HCT116 (cell line): ENCODE measurements at regions not wholly inside any gene's neighbourhood (a gene's known extent, or its start where the extent isn't known, plus 50 kb on each side); places are given as distances from the start of the nearest gene placed in this dataset.

Source experiments
- ATAC-seq: fragments of 200-7000 bp; cut with Tn5 transposase; 2 replicates; pipeline ENCODE4 v1.9.1; 2020; ENCODE audit warnings: mild to moderate bottlenecking, moderate library complexity
- BruUV-seq: library from RNA; stranded (reverse); fragments of 400-500 nt; replicated peaks from 2 replicates; lab custom pipeline; 2021; lab: Mats Ljungman, UMichigan
- CTCF ChIA-PET: fragments of 300-600 bp; sonication (Branson Sonifier 250); formaldehyde crosslinking; loops from one replicate; lab custom pipeline; 2021; ENCODE audit warnings: antibody characterized with exemption; lab: Charles Lee
- POLR2A ChIA-PET: fragments of 300-600, 350-600 bp; sonication (Branson Sonifier 250); formaldehyde crosslinking; loops from one replicate; lab custom pipeline; 2021; ENCODE audit warnings: antibody characterized with exemption; lab: Charles Lee
- RAD21 ChIA-PET, 2 experiments: fragments of 300-600 bp; sonication (Branson Sonifier 250); formaldehyde crosslinking; loops; one replicate each; lab custom pipeline; 2023; ENCODE audit warnings: low total read pairs in 2 of 2; ENCODE audit not compliant: uncharacterized antibody in 2 of 2, unreplicated experiment in 2 of 2, low non-redundant PET in 1 of 2; lab: Charles Lee
- DNase-seq: peaks from one replicate; pipeline ENCODE4 v3.0.0-alpha.2; 2010; ENCODE audit warnings: low read depth, low spot score
- H2AFZ ChIP-seq: fragments of 200-600 bp; shearing (Covaris generic), sonication (generic); 2 replicates; pipeline ENCODE4 v1.6.1; 2017; ENCODE audit warnings: low read depth, mixed run types, mixed read lengths, antibody characterized with exemption, low read length; ENCODE audit not compliant: poor library complexity, severe bottlenecking
- H3K27ac ChIP-seq: 2 replicates; pipeline ENCODE4 v1.5.1; 2012; ENCODE audit warnings: low read depth, low read length
- H3K27me3 ChIP-seq: fragments of 200-600 bp; sonication (generic); 2 replicates; pipeline ENCODE4 v1.6.1; 2016; ENCODE audit warnings: mixed run types, low read length, mixed read lengths; ENCODE audit not compliant: insufficient read depth
- H3K36me3 ChIP-seq, 2 experiments: fragments of 200-500 bp in 1 of 2; fragments of 200-600 bp in 1 of 2; sonication (Bioruptor generic) in 1 of 2; sonication (generic) in 1 of 2; 2 replicates each; pipeline versions ENCODE4 v1.5.1 to v1.6.1; 2014 to 2016; ENCODE audit warnings: low read length in 2 of 2, inconsistent platforms in 1 of 2, mixed read lengths in 1 of 2, mixed run types in 1 of 2; ENCODE audit not compliant: insufficient read depth in 2 of 2, control insufficient read depth in 1 of 2
- H3K4me1 ChIP-seq, 2 experiments: fragments of 200-600 bp in 1 of 2; sonication (generic) in 1 of 2; 2 replicates each; pipeline versions ENCODE4 v1.5.1 to v1.6.1; 2012 to 2017; ENCODE audit warnings: low read length in 2 of 2, inconsistent platforms in 1 of 2, mild to moderate bottlenecking in 1 of 2, mixed read lengths in 1 of 2, mixed run types in 1 of 2, moderate library complexity in 1 of 2; ENCODE audit not compliant: insufficient read depth in 2 of 2, control insufficient read depth in 1 of 2
- H3K4me2 ChIP-seq: fragments of 200-600 bp; sonication (generic); 2 replicates; pipeline ENCODE4 v1.6.1; 2017; ENCODE audit warnings: mixed run types, low read length, mixed read lengths
- H3K4me3 ChIP-seq, 2 experiments: fragments of 200-600 bp in 1 of 2; sonication (generic) in 1 of 2; replicated peaks in 1 of 2; 2 replicates each; pipeline ENCODE4 v1.5.1; 2011 to 2016; ENCODE audit warnings: low read length in 2 of 2, control low read depth in 1 of 2, low read depth in 1 of 2, mild to moderate bottlenecking in 1 of 2, mixed read lengths in 1 of 2, mixed run types in 1 of 2
- H3K79me2 ChIP-seq: fragments of 200-600 bp; sonication (generic); 2 replicates; pipeline ENCODE4 v1.6.1; 2017; ENCODE audit warnings: mild to moderate bottlenecking, mixed run types, low read length, moderate library complexity, mixed read lengths; ENCODE audit not compliant: insufficient read depth
- H3K9ac ChIP-seq: fragments of 200-600 bp; sonication (generic); 2 replicates; pipeline ENCODE4 v1.6.1; 2016; ENCODE audit warnings: low read length, mixed read lengths
- H3K9me2 ChIP-seq: fragments of 200-600 bp; sonication (generic), shearing (Covaris generic); 2 replicates; pipeline ENCODE4 v1.6.1; 2017; ENCODE audit warnings: mixed run types, mild to moderate bottlenecking, moderate library complexity; ENCODE audit not compliant: insufficient read depth
- H3K9me3 ChIP-seq, 2 experiments: fragments of 200-500 bp in 1 of 2; fragments of 200-600 bp in 1 of 2; sonication (Bioruptor generic) in 1 of 2; sonication (generic) in 1 of 2; 2 replicates each; pipeline ENCODE4 v1.6.1; 2014 to 2017; ENCODE audit warnings: low read length in 2 of 2, mixed read lengths in 2 of 2, inconsistent platforms in 1 of 2, low read depth in 1 of 2, mild to moderate bottlenecking in 1 of 2, mixed run types in 1 of 2, moderate library complexity in 1 of 2; ENCODE audit not compliant: control insufficient read depth in 1 of 2, insufficient read depth in 1 of 2
- H4K20me1 ChIP-seq: fragments of 200-600 bp; sonication (generic), shearing (Covaris generic); 2 replicates; pipeline ENCODE4 v1.6.1; 2017; ENCODE audit warnings: mixed run types, mild to moderate bottlenecking, moderate library complexity; ENCODE audit not compliant: insufficient read depth
- CBX3 ChIP-seq: IDR thresholded peaks from 2 replicates; pipeline ENCODE4 v1.6.1; 2012; ENCODE audit warnings: low read depth
- FOSL1 ChIP-seq: IDR thresholded peaks from 2 replicates; pipeline ENCODE4 v1.6.1; 2012; ENCODE audit warnings: low read depth
- JUND ChIP-seq: IDR thresholded peaks from 2 replicates; pipeline ENCODE4 v1.6.1; 2012
- MAX ChIP-seq: IDR thresholded peaks from 2 replicates; pipeline ENCODE4 v1.6.1; 2012
- POLR2AphosphoS5 ChIP-seq: IDR thresholded peaks from 2 replicates; pipeline ENCODE4 v1.6.1; 2011; ENCODE audit warnings: mild to moderate bottlenecking, low read depth, low read length, moderate library complexity
- RAD21 ChIP-seq: IDR thresholded peaks from 2 replicates; pipeline ENCODE4 v1.6.1; 2012; ENCODE audit warnings: low read depth, mild to moderate bottlenecking
- REST ChIP-seq: IDR thresholded peaks from 2 replicates; pipeline ENCODE4 v1.6.1; 2012; ENCODE audit warnings: low read depth
- SIN3A ChIP-seq: IDR thresholded peaks from 2 replicates; pipeline ENCODE4 v1.6.1; 2012; ENCODE audit warnings: low read depth
- SRF ChIP-seq: IDR thresholded peaks from 2 replicates; pipeline ENCODE4 v1.6.1; 2012; ENCODE audit warnings: low read depth
- TCF7L2 ChIP-seq: IDR thresholded peaks from 2 replicates; pipeline ENCODE4 v1.7.0; 2011; ENCODE audit warnings: borderline replicate concordance, inconsistent platforms; ENCODE audit not compliant: insufficient read depth, insufficient read length; ENCODE audit errors: extremely low read depth
- intact Hi-C: fragments of 100-400 bp; cut with micrococcal nuclease; formaldehyde crosslinking; loops from 2 replicates; pipeline ENCODE4 v1.10.0; 2022
- TF ChIP-seq, protein P1 (sequence below): IDR thresholded peaks from 2 replicates; pipeline ENCODE4 v1.6.1; 2011; ENCODE audit warnings: mild to moderate bottlenecking, low read length, moderate library complexity; ENCODE audit not compliant: insufficient replicate concordance; ENCODE audit errors: extremely low read depth

GRCh38 chr14:44438221-44438620, 68.9 kb downstream of the FSCB start:
- RAD21 ChIA-PET, result no interaction called here
- Histone ChIP-seq H3K9me2 (no peaks in the 10 kb centered on the region), H3K9me3 (peaks cover 0 to 6% of the 10 kb centered on the region in 2 experiments; a peak in 2 of 4 replicates), H3K9ac (no peak overlapping the region)
- no peak for ATAC-seq
- no peak for TF ChIP-seq FOSL1
- TF ChIP-seq, all 23 proteins: peak for 0
- H3K27me3 ChIP-seq, result no peaks in the 10 kb centered on the region
- no peaks in the 10 kb centered on the region for H3K4me1 ChIP-seq
- DNase-seq, result no peak
- H3K4me2 ChIP-seq, result no peak overlapping the region
- H3K79me2 ChIP-seq, result no peaks in the 10 kb centered on the region
- H3K4me3 ChIP-seq, result no peak overlapping the region
- BruUV-seq, result no TSS peak
- no peak overlapping the region for H3K27ac ChIP-seq
- intact Hi-C loops, result no loop called here
- CTCF ChIA-PET, result no interaction called here
- POLR2A ChIA-PET, result no interaction called here
- no peaks in the 10 kb centered on the region for H3K36me3 ChIP-seq
- no peaks in the 10 kb centered on the region for H4K20me1 ChIP-seq
- H2AFZ ChIP-seq, result no peak overlapping the region

GRCh38 chr14:44436458-44436857, 70.6 kb downstream of the FSCB start:
- Histone ChIP-seq H3K4me2 (no peak overlapping the region), H3K36me3 (no peaks in the 10 kb centered on the region), H3K79me2 (no peaks in the 10 kb centered on the region), H3K9me3 (peaks cover 0 to 6% of the 10 kb centered on the region in 2 experiments; a peak in 2 of 4 replicates), H3K4me1 (no peaks in the 10 kb centered on the region), H3K9ac (no peak overlapping the region), H3K27ac (no peak overlapping the region), H4K20me1 (no peaks in the 10 kb centered on the region), H3K9me2 (no peaks in the 10 kb centered on the region), H3K4me3 (no peak overlapping the region), H3K27me3 (no peaks in the 10 kb centered on the region), H2AFZ (no peak overlapping the region)
- no TSS peak for BruUV-seq
- ChIA-PET POLR2A (no interaction called here), RAD21 (no interaction called here), CTCF (no interaction called here)
- DNase-seq (no peak), ATAC-seq (no peak)
- intact Hi-C loops, result no loop called here
- TF ChIP-seq REST (no peak), SRF (no peak), CBX3 (no peak), TCF7L2 (no peak), MAX (no peak), JUND (no peak), SIN3A (no peak), POLR2AphosphoS5 (no peak), RAD21 (no peak)
- TF ChIP-seq, protein P1, sequence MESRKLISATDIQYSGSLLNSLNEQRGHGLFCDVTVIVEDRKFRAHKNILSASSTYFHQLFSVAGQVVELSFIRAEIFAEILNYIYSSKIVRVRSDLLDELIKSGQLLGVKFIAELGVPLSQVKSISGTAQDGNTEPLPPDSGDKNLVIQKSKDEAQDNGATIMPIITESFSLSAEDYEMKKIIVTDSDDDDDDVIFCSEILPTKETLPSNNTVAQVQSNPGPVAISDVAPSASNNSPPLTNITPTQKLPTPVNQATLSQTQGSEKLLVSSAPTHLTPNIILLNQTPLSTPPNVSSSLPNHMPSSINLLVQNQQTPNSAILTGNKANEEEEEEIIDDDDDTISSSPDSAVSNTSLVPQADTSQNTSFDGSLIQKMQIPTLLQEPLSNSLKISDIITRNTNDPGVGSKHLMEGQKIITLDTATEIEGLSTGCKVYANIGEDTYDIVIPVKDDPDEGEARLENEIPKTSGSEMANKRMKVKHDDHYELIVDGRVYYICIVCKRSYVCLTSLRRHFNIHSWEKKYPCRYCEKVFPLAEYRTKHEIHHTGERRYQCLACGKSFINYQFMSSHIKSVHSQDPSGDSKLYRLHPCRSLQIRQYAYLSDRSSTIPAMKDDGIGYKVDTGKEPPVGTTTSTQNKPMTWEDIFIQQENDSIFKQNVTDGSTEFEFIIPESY, result no peak
